Erythroblast (primary cell): ENCODE measurements at regions not wholly inside any gene's neighbourhood (a gene's known extent, or its start where the extent isn't known, plus 50 kb on each side); places are given as distances from the start of the nearest gene placed in this dataset.

Source experiments
- GATA1 ChIP-seq: IDR thresholded peaks from 2 replicates; pipeline ENCODE4 v1.6.1; 2011; ENCODE audit warnings: low read depth, mild to moderate bottlenecking, control low read depth, low read length, moderate library complexity
- POLR2A ChIP-seq: IDR thresholded peaks from 2 replicates; pipeline ENCODE4 v1.6.1; 2011; ENCODE audit warnings: mild to moderate bottlenecking, low read length

- TF ChIP-seq POLR2A (no peak), GATA1 (no peak)
Measured at GRCh38 chr7:49611951-49612350, 161.5 kb upstream of the VWC2 start.
